HEK293T (cell line): ENCODE measurements at regions not wholly inside any gene's neighbourhood (a gene's known extent, or its start where the extent isn't known, plus 50 kb on each side); places are given as distances from the start of the nearest gene placed in this dataset.

Experiments
- BHLHE40 ChIP-seq: fragments of 450-650 bp; IDR thresholded peaks from 2 replicates; pipeline ENCODE4 v1.6.1; 2016; ENCODE audit warnings: mild to moderate bottlenecking, moderate library complexity, borderline replicate concordance
- ELF4 ChIP-seq: fragments of 450-650 bp; IDR thresholded peaks from 2 replicates; pipeline ENCODE4 v1.6.1; 2017; ENCODE audit warnings: antibody characterized with exemption
- TARDBP ChIP-seq: fragments of 450-650 bp; IDR thresholded peaks from 2 replicates; pipeline ENCODE4 v1.6.1; 2016
- ZNF384 ChIP-seq: fragments of 450-650 bp; IDR thresholded peaks from 2 replicates; pipeline ENCODE4 v1.6.1; 2016

DNA sequence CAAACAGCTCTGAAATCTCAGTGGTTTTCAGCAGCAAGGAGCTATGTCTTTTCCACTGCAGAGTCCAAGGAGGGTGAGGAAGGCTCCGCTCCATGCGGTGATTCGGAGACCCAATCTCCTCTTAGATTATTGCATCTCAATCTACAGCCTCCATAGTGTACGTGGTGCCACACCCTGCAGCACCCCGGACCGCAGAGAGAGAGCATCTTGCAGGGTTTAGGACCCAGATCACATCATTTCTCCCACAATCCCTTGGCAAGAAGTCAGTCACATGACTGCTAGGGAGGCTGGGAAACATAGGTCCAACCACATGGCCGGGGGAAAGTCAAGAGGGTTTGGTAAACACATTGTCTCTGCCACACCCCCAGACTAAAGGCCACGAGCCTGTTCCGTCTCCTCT lies 209.4 kb upstream of the TMEM132C start:
- no peak for TF ChIP-seq BHLHE40
- no peak for TF ChIP-seq TARDBP
- TF ChIP-seq ZNF384: no peak
- TF ChIP-seq ELF4: no peak
